Head of caudate nucleus (tissue), 42 donors: ENCODE measurements at regions not wholly inside any gene's neighbourhood (a gene's known extent, or its start where the extent isn't known, plus 50 kb on each side); places are given as distances from the start of the nearest gene placed in this dataset.

Source experiments
- DNase-seq, 42 donors: peaks; one replicate each; pipeline versions ENCODE4 v3.0.0 to v3.0.0-alpha.2; 2020 to 2021; ENCODE audit warnings: mixed read lengths in 7 of 42
- intact Hi-C: fragments of 100-400 bp; cut with DNase I; formaldehyde crosslinking; loops from one replicate; pipeline ENCODE4 v1.15.0; 2022

DNA sequence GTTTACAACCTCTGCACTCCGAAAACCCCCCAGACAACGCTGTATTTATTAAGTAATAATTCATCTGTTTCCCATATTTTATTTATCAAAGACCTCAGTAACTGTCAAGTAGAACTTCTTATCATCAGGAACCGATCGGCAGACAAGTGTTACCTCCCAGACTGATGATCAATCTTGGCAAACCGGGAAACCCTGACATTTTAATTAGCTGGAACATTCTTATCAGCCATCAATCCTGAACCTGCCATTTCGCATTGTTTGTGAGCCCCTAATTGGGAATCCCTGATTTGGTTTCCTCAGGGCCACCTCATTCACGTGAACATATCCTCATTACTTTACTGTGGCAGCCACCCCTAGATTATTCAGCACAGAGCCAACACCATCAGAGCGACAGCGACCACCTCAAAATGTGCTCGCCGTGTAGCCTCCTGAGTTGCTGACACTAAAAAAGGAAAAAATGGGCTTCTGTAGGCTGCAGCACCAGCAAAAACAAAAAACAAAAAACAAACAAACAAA, 93.6 kb upstream of the SDK1 start:
- peak in 2 of 42 donors; percentile 4 to 13 for DNase-seq
- intact Hi-C loops, result no loop called here

DNA sequence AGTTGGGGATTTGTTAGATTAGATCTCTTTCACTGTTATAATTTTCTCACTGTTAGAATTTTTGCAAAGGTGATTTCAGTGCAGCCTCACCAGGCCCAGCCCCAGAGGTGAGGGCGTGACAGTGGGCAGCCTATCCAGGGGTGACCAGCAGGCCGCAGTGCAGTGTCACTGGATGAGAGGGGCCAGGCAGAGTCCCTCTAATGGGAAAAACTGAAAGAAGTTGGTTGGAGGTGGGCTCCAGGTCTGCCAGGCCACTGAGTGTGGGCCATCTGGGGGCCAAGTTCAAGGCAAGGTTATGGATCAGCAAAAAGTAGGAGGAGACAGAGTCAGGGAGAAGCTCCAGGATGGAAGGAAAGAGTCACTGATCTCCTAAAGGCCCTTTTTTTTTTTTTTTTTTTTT, 90.5 kb upstream of the SDK1 start:
- peak in 3 of 42 donors; percentile 7 to 13 (median 7) for DNase-seq
- intact Hi-C loops, result no loop called here

DNA sequence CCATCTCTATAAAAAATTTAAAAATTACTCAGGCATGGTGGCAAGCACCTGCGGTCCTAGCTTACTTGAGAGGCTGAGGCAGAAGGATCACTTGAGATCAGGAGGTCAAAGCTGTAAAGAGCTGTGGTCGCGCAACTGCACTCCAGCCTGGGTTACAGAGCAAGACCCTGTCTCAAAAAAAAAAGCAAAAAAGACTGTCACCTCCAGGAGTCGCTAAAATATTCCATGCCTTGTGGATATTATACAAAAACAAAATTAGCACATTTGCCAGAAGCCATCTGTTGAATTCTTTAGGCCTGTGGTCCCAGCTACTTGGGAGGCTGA, 87.0 kb upstream of the SDK1 start:
- intact Hi-C loops, result no loop called here
- DNase-seq, result no peak

DNA sequence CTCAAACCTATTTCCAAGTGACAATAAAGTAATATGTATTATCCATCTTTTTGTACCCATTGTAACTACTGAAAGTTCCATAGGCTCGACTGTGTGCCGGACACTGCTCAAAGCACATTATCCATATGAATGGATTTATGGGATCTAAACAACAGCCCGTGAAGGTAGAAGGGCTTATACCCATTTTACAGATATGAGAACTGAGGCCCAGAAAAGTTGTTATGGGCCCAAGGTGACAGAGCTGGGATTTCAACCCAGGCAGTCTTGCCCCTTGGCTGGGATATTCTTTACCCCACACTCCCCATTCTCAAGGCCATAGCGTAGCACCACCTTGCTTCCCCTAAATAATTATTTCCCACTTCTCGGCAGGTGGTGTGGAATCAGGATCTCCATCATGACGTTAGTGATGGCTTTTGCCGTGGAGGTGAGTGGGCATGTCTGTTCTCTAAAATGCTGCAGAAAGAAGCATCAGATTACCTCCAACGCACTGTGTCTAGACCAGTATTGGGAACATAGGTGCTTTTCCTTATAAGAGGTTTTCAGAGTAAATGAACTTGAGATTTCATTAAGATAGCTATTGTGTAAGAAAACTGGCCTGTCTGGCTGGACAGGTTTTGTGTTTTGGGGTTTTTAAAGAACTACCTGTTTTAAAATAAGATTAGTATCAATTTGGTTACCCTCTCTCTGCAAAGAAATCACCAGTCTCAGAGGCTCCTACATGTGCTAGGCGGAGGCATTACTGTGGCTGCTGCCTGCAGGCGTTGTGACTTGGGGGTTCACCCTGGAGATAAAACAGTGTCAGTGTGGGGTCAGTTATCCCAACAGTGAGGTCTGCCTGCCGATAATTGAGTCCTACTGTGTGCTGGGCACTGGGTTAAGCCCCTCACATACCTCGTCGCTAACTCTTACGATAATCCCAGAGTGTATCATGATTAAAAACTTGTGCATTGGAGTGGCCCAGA, 85.1 kb upstream of the SDK1 start:
- intact Hi-C loops, result no loop called here
- peak in 1 of 42 donors; percentile 13 for DNase-seq

DNA sequence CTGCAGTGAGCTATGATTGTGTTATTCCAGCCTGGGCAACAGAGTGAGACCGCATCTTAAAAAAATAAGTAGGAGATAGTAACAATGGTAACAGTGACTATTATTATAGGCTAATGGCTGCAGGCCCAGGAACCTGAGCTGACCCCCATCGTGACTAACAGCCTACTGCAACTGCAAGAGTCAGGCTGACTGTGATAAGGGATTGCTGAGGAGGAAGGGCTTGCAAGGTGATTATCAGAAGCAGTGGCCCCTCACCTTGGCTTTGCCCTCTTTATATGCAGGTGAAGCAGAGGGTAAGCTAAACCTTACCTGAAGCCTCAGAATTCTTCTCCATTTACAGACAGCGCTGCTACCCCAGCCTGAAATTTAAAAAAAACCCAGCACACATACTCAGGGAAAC, 83.9 kb upstream of the SDK1 start:
- intact Hi-C loops, result no loop called here
- peak in 1 of 42 donors; percentile 18 for DNase-seq

DNA sequence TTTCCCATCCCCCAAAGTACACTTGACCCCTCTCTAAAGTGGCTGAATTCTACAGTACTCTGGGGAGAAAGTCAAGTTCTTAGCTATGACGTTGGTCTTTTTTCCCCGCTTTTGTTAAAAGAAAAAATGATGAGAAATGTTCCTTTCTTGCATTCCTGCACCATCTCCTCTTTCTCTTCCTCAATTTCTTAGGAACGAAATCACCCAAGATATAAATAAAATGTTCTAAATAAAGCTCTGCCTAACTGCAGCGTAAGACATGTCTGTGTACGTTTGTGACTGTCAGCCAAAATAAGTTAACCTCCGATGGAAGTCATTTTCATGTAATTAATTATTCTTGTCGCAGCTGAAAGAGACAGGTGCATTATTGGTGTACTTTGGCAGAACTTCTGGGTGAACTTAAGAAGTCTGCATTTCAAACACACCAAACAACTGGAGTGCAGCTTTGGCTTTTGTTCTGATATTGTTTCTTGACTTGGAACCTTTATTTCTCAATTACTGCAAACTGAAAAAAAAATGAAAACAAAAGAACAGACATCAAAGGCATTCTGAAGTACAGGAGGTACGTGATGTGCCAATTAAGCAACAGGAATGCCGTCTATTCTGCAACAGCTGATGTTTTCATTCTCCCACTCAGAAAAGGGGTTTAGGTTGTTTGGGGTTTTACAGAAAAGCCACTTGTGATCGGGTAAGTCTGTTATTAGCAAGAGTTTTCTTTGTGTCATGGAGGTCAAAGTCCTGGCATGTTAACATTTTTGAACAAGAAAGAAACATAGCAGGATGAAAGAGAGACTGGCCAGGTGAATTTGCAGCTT, 82.4 kb upstream of the SDK1 start:
- intact Hi-C loops, result no loop called here
- no peak for DNase-seq

DNA sequence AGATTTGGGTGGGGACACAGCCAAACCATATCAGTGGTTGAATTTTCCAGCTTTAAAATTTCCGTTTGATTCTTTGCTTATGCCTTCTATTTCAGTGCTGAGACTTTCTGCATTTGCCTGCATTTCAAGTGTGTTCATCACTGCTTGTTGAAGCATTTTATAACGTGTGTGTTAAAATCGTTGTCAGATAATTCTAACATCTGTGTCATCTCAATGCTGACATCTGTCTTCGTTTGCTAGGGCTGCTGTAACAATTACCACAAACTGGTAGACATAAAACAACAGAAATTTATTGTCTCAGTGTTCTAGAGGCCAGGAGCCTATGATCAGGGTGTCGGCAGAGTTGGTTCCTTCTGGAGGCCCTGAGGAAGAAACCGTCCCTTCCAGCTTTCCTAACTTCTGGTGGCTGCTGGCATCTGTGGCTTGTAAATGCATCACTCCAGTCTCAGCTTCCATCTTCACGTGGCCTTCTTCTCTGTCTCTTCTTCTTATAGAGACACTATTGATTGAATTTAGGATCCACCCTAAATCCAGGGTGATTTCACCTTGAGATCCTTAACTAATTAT, 71.1 kb upstream of the SDK1 start:
- peak in 1 of 42 donors; percentile 10 for DNase-seq
- intact Hi-C loops, result no loop called here

DNA sequence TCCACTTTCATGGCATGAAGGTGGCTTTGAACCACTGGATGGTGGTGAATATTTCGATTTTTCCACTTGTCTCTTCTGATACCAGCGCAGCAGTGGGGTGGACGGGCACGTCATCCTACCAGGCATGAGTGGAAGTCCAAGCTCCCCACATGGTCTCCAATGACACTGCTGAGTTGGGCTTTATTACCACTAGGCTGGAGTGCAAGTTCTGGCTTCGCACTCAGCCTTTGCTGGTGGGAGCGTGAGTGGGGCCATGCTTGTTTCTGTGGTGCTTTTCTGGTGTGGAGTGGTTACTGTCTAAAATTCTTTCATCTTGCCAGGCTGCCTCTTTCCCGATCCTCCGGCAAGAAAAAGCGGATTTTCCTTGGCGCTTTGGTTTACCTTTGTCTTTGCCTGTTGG, 70.1 kb upstream of the SDK1 start:
- DNase-seq, result peak in 1 of 42 donors; percentile 18
- intact Hi-C loops, result no loop called here

DNA sequence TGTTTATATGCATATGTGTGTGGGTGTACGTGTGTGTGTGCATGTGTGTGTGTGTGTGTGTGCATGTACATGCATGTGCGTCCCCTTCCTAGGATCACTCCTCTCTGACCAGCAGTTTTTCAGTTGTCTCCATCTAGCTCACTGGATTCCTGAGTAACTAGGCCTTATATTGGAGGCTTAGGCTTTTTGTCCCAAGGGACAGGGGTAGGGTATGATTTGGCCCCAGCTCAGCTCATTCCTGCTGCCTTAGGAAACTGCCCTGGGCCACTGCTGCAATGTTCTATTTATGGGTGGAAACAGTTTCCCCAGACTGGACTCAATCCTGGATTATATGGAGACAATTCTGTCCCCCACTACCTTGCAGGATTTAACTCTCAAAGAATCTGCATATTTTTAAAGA, 68.8 kb upstream of the SDK1 start:
- intact Hi-C loops, result no loop called here
- no peak for DNase-seq

DNA sequence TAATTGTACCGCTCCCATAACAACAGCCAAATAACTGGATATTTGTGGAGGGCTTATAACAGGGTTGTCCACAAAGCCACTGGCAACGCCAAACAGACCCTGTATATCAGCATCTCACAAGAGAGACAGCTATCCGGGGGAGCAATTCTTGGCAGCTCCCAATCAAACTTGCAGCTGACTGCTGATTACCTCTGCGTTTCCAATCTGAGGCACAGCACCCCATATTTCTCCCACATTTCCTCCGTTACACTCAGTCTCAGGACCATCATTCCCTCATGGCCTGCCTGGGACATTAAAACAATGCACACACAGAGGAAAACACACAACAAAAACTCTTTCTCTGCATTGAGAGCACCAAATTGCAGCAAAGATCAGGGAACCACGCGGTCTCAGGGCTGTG, 67.8 kb upstream of the SDK1 start:
- intact Hi-C loops, result no loop called here
- DNase-seq, result no peak

DNA sequence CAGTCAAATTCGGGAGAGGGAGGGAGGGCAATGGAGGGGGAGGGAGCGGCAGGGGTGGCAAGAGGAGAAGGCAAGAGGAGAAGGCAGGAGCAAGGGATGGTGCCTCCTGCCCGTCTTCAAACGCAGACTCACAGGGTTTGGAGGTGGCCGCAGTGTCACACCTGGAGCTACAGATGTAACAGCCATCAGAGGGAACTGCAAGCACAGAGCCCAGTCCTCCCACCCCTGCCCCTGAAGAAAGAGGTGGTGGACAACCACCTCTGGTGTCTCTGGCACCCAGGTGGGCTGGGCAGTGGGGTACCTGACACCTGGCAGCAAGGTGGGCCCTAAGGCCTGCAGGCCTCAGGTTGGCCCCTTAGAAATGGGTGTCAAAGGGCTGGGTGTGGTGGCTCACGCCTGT, 67.0 kb upstream of the SDK1 start:
- intact Hi-C loops, result no loop called here
- no peak for DNase-seq

DNA sequence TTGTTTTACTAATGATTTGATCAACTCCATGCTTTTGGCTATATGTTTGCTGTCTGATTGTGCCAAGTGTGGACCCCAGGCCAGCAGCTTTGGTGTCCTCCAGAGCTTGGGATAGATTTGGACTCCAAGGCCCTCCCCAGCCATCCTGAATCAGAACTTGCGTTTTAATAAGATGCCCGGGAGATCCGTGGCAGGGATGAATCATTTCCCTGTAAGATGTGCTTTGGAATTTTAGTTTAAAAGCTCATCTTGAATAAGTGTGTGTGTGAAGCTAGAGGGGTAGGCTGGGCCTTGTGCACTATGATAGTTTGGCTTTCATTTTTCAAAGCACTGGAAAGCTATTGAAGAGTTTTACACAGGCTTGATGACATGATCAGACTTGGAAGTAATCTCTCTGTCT, 66.2 kb upstream of the SDK1 start:
- intact Hi-C loops, result no loop called here
- no peak for DNase-seq

DNA sequence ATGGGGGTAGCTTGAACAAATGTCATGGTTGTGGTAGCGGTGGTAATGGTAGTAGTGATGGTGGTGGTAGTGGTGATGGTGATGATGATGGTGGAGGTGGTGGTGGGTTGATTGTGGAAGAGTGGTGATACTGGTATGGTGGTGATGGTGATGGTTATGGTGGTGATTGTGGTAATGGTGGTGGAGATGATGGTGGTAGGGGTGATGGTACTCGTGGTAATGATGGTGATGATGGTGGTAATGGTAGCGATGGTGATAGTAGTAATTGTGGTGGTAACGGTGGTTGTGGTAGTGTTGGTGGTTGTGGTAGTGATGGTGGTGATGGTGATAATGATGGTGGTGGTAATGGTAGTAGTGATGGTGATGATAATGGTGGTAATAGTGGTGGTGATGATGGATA, 65.7 kb upstream of the SDK1 start:
- intact Hi-C loops, result no loop called here
- DNase-seq, result no peak

DNA sequence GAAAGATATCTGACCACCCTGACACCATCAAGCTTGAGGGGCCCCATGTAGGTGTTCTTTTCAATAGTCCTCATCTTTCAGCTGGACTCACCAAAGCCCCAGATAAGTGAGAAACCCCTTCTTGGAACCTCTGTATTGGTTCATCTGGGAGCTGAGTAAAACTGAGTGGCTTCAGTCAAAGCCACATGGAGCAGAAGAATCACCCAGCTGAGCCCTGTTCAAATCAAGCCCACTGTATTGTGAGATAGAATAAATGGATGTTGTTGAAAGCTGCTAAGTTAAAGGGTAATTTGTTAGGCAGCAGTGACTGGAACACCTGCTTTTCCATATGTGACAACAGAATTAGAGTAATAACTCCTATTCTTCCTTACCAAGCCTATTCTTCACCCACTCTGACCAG, 64.8 kb upstream of the SDK1 start:
- DNase-seq, result no peak
- intact Hi-C loops, result no loop called here

DNA sequence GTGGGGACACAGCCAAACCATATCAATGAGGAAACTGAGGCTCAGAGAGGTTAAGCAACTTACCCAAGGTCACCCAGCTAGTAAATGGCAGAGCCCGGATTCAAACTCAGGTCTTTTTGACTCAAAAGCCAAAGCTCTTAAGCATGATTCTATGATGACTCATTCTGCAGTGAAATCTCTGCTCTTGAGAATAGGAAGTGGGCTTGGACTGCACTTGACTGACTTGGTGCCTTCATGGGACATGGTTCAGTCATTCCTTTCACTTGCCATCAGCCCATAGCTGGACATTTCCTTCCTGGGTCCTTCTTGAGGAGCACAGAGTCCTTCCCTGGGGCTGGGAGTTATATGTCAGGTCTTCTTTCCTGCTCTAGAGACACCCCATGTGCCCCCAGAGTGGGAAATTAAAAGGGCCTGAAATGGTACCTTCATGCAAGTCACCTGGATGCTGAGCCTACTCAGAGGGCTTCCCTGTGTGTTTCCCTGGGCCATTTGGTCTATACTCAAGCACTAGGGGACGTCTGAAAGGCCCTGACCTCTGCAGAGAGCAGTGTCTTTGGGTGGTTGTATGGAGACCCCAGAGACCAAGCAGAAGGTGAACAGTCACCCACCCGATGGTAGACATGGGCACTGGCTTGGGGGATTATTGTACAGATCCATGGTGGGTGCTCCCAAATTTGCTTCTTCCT, 62.4 kb upstream of the SDK1 start:
- intact Hi-C loops, result no loop called here
- no peak for DNase-seq

DNA sequence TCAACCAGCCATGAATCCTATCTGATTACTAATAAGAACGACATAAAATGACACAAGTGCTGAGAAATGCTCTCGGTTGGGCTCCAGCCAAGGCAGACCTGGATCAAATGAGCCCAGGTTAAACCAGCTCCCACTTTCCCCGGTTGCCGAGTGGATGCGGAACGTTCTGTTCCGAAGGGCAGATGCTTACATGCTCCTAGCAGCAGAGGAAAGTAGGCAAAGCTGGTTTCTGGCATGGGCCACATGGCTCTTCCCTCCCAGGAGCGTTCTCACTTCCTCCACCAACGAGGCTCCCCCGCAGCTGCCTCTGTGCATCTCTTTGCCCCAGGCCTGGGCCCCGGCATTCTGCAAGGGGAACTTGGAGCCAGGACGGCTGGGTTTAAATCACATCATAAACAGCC, 61.8 kb upstream of the SDK1 start:
- DNase-seq, result peak in 34 of 42 donors; percentile 4 to 56 (median 26)
- intact Hi-C loops, result no loop called here

DNA sequence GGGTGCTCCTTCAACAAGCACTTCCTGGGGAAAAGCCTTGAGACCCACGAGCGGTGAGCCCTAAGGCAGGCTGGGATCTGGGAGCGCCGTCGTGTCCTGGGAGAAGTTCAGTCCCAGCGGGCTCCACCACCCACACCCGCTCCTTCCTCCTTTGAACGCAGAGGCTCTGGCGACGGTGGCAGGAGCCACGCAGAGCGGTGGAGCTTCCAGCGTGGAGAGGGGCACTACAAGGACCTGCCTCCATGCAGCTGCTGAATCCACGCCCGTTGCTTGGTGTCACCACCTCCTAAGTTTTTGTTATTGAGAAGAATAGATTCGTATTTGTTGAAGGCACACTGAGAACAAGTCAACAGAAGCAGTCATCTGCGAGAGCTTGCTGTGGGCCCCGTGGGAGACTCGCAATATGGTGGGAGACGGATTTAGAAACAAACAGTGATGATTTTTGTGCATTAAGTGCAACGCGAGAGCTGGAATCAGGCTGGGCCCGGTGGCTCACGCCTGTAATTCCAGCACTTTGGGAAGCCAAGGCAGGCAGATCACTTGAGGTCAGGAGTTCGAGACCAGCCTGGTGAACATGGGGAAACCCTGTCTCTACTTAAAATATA, 60.1 kb upstream of the SDK1 start:
- no peak for DNase-seq
- intact Hi-C loops, result no loop called here

DNA sequence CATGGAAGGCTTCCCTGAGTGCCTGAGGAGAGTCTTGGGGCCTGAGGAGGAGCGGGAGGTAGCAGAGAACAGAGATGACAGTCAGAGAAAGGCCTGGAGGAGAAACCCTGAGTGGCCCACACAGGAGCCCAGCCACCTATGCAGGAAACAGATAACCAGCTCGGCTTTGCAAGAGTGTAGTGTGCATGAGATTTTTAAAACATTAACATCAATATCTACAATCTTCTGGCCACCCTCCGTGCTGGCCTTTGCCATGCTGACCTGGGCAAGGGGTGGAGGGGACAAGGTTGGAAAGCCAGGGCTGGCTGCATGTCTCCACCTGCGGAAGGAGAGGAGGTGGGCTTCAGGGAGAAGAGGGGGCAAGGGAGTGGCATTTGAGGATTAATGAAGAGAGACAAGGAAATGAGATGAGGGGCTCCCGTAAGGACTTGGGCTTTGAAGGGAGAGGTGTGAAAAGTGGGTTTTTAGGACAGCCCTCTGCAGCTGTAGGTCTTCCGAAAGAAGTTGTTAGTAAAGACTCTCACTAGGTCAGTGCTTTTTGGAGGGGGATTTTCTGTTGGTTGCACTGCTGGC, 59.3 kb upstream of the SDK1 start:
- intact Hi-C loops, result no loop called here

More for the DNA sequence above, 59.3 kb upstream of the SDK1 start:
- DNase-seq, result no peak
